ENCODE measurements at regions not wholly inside any gene's neighbourhood (a gene's known extent, or its start where the extent isn't known, plus 50 kb on each side); places are given as distances from the start of the nearest gene placed in this dataset.
"Not testable (repeated sequence)": the region's sequence is repeated elsewhere in the genome, so short reads cannot be mapped to it uniquely, and the experiment has no call there.

GRCh38 chr4:129903861-129904260 is 807.9 kb downstream of the C4orf33 start:
- DNase-seq: no peak

- DNase-seq: no peak
Observed at GRCh38 chr4:129905256-129905655, 809.3 kb downstream of the C4orf33 start.

- DNase-seq: no peak
Observed at GRCh38 chr4:129908117-129908516, 812.2 kb downstream of the C4orf33 start.

GRCh38 chr4:129916991-129917390 is 821.0 kb downstream of the C4orf33 start:
- no peak for DNase-seq

- DNase-seq: no peak
Observed at GRCh38 chr4:129917651-129918050, 821.7 kb downstream of the C4orf33 start.

- DNase-seq: no peak
Observed at GRCh38 chr4:129926936-129927335, 831.0 kb downstream of the C4orf33 start.

GRCh38 chr4:129929052-129929451 is 833.1 kb downstream of the C4orf33 start:
- no peak for DNase-seq

GRCh38 chr4:129929984-129930383 is 834.0 kb downstream of the C4orf33 start:
- DNase-seq: no peak

- DNase-seq: no peak
Observed at GRCh38 chr4:129950217-129950616, 854.3 kb downstream of the C4orf33 start.

- no peak for DNase-seq
Observed at GRCh38 chr4:129966175-129966574, 870.2 kb downstream of the C4orf33 start.

- DNase-seq: no peak
Observed at GRCh38 chr4:129968366-129968765, 872.4 kb downstream of the C4orf33 start.

GRCh38 chr4:129968778-129969177 is 872.8 kb downstream of the C4orf33 start:
- no peak for DNase-seq

GRCh38 chr4:129970801-129971200 is 874.8 kb downstream of the C4orf33 start:
- DNase-seq: no peak

GRCh38 chr4:129971419-129971818 is 875.5 kb downstream of the C4orf33 start:
- no peak for DNase-seq

- no peak for DNase-seq
Observed at GRCh38 chr4:129972257-129972656, 876.3 kb downstream of the C4orf33 start.

- no peak for DNase-seq
Observed at GRCh38 chr4:129974730-129975129, 878.8 kb downstream of the C4orf33 start.

GRCh38 chr4:129978315-129978714 is 882.4 kb downstream of the C4orf33 start:
- DNase-seq: no peak

GRCh38 chr4:129988957-129989356 is 893.0 kb downstream of the C4orf33 start:
- DNase-seq: no peak

- DNase-seq: no peak
Observed at GRCh38 chr4:129994715-129995114, 898.8 kb downstream of the C4orf33 start.

GRCh38 chr4:129998436-129999150 is 902.6 kb downstream of the C4orf33 start:
- DNase-seq: no peak

GRCh38 chr4:129999156-129999555 is 903.2 kb downstream of the C4orf33 start:
- no peak for DNase-seq

- DNase-seq: no peak
Observed at GRCh38 chr4:130008461-130008860, 912.5 kb downstream of the C4orf33 start.

- not testable (repeated sequence) for DNase-seq
Observed at GRCh38 chr4:130012806-130013205, 916.9 kb downstream of the C4orf33 start.

- DNase-seq: no peak
Observed at GRCh38 chr4:130021706-130022105, 925.8 kb downstream of the C4orf33 start.

GRCh38 chr4:130023088-130023487 is 927.1 kb downstream of the C4orf33 start:
- DNase-seq: no peak
